ENCODE measurements at regions not wholly inside any gene's neighbourhood (a gene's known extent, or its start where the extent isn't known, plus 50 kb on each side); places are given as distances from the start of the nearest gene placed in this dataset.

- no peak overlapping the region for H3K27ac Mint-ChIP-seq (ENCODE audit: unreplicated experiment)
- no peak for TF ChIP-seq CTCF (IDR thresholded peaks at IDR 0.05)
- no peak overlapping the region for H3K4me3 Mint-ChIP-seq (ENCODE audit: unreplicated experiment)
- H3K27me3 Mint-ChIP-seq (ENCODE audit: low read depth) = no peaks in the 10 kb centered on the region
- no peaks in the 10 kb centered on the region for H3K36me3 Mint-ChIP-seq (ENCODE audit: low read depth)
- peaks cover 6% of the 10 kb centered on the region for H3K4me1 Mint-ChIP-seq (ENCODE audit: low read depth)
- H3K9me3 Mint-ChIP-seq (ENCODE audit: low read depth) = peaks cover 22% of the 10 kb centered on the region
- no peak for DNase-seq (ENCODE audit: low spot score)
These were observed 275.4 kb upstream of the RGMB start for GRCh38 chr5:98498028-98498427.

GRCh38 chr5:98499892-98500291 is 273.6 kb upstream of the RGMB start:
- DNase-seq (ENCODE audit: low spot score) = no peak
- Mint-ChIP-seq H3K36me3 (ENCODE audit: low read depth) (no peaks in the 10 kb centered on the region), H3K27me3 (ENCODE audit: low read depth) (no peaks in the 10 kb centered on the region), H3K9me3 (ENCODE audit: low read depth) (peaks cover 4% of the 10 kb centered on the region), H3K4me3 (ENCODE audit: unreplicated experiment) (no peak overlapping the region), H3K4me1 (ENCODE audit: low read depth) (peaks cover 6% of the 10 kb centered on the region), H3K27ac (ENCODE audit: unreplicated experiment) (no peak overlapping the region)
- no peak for TF ChIP-seq CTCF (IDR thresholded peaks at IDR 0.05)

- TF ChIP-seq CTCF (IDR thresholded peaks at IDR 0.05) = no peak
- Mint-ChIP-seq H3K4me1 (ENCODE audit: low read depth) (peaks cover 10% of the 10 kb centered on the region), H3K27ac (ENCODE audit: unreplicated experiment) (no peak overlapping the region), H3K9me3 (ENCODE audit: low read depth) (no peaks in the 10 kb centered on the region), H3K36me3 (ENCODE audit: low read depth) (no peaks in the 10 kb centered on the region), H3K4me3 (ENCODE audit: unreplicated experiment) (no peak overlapping the region), H3K27me3 (ENCODE audit: low read depth) (no peaks in the 10 kb centered on the region)
- DNase-seq (ENCODE audit: low spot score) = no peak
These were observed 272.7 kb upstream of the RGMB start for GRCh38 chr5:98500811-98501210.

- Mint-ChIP-seq H3K9me3 (ENCODE audit: low read depth) (no peaks in the 10 kb centered on the region), H3K4me1 (ENCODE audit: low read depth) (peaks cover 18% of the 10 kb centered on the region), H3K27me3 (ENCODE audit: low read depth) (no peaks in the 10 kb centered on the region), H3K36me3 (ENCODE audit: low read depth) (no peaks in the 10 kb centered on the region), H3K27ac (ENCODE audit: unreplicated experiment) (no peak overlapping the region), H3K4me3 (ENCODE audit: unreplicated experiment) (no peak overlapping the region)
- no peak for TF ChIP-seq CTCF (IDR thresholded peaks at IDR 0.05)
- no peak for DNase-seq (ENCODE audit: low spot score)
These were observed 269.8 kb upstream of the RGMB start for GRCh38 chr5:98503616-98504015.

GRCh38 chr5:98504505-98504904 is 269.0 kb upstream of the RGMB start:
- H3K9me3 Mint-ChIP-seq (ENCODE audit: low read depth) = no peaks in the 10 kb centered on the region
- no peaks in the 10 kb centered on the region for H3K36me3 Mint-ChIP-seq (ENCODE audit: low read depth)
- peaks cover 27% of the 10 kb centered on the region for H3K4me1 Mint-ChIP-seq (ENCODE audit: low read depth)
- no peak overlapping the region for H3K27ac Mint-ChIP-seq (ENCODE audit: unreplicated experiment)
- DNase-seq (ENCODE audit: low spot score) = no peak
- H3K27me3 Mint-ChIP-seq (ENCODE audit: low read depth) = no peaks in the 10 kb centered on the region
- H3K4me3 Mint-ChIP-seq (ENCODE audit: unreplicated experiment) = no peak overlapping the region
- no peak for TF ChIP-seq CTCF (IDR thresholded peaks at IDR 0.05)

Data from chondrocyte (in vitro differentiated cells).